H9 (cell line): ENCODE measurements at regions not wholly inside any gene's neighbourhood (a gene's known extent, or its start where the extent isn't known, plus 50 kb on each side); places are given as distances from the start of the nearest gene placed in this dataset.

Source experiments
- DNase-seq: peaks from one replicate; pipeline ENCODE4 v3.0.0-alpha.2; 2017
- H2AFZ ChIP-seq: one replicate; pipeline ENCODE4 v1.6.1; 2013; ENCODE audit warnings: mild to moderate bottlenecking, low read length, control low read depth, moderate library complexity
- H2AK5ac ChIP-seq: 2 replicates; pipeline ENCODE4 v1.6.1; 2013; ENCODE audit warnings: low read length, control low read depth, mixed read lengths; ENCODE audit not compliant: insufficient read length
- H2BK120ac ChIP-seq: one replicate; pipeline ENCODE4 v1.6.1; 2013; ENCODE audit warnings: low read depth, mild to moderate bottlenecking, low read length, control low read depth, inconsistent platforms; ENCODE audit not compliant: poor library complexity, severe bottlenecking
- H2BK12ac ChIP-seq: 2 replicates; pipeline ENCODE4 v1.6.1; 2013; ENCODE audit warnings: low read length, control low read depth, mixed read lengths, low read depth; ENCODE audit not compliant: insufficient read length
- H2BK15ac ChIP-seq: 2 replicates; pipeline ENCODE4 v1.6.1; 2013; ENCODE audit warnings: low read depth, low read length, control low read depth
- H2BK20ac ChIP-seq: one replicate; pipeline ENCODE4 v1.6.1; 2013; ENCODE audit warnings: low read depth, mild to moderate bottlenecking, low read length, control low read depth, inconsistent platforms; ENCODE audit not compliant: poor library complexity, severe bottlenecking
- H2BK5ac ChIP-seq: 2 replicates; pipeline ENCODE4 v1.6.1; 2013; ENCODE audit warnings: low read length, control low read depth, mixed read lengths; ENCODE audit not compliant: insufficient read length
- H3K14ac ChIP-seq: 2 replicates; pipeline ENCODE4 v1.6.1; 2013; ENCODE audit warnings: low read length, control low read depth; ENCODE audit not compliant: insufficient read depth
- H3K18ac ChIP-seq: 2 replicates; pipeline ENCODE4 v1.6.1; 2013; ENCODE audit warnings: low read depth, mild to moderate bottlenecking, mixed read lengths, low read length, control low read depth; ENCODE audit not compliant: insufficient read length
- H3K23ac ChIP-seq: 2 replicates; pipeline ENCODE4 v1.6.1; 2013; ENCODE audit warnings: low read length, control low read depth, mixed read lengths, low read depth; ENCODE audit not compliant: insufficient read length
- H3K23me2 ChIP-seq: 2 replicates; pipeline ENCODE4 v1.6.1; 2013; ENCODE audit warnings: low read depth, mild to moderate bottlenecking, mixed read lengths, low read length, control low read depth; ENCODE audit not compliant: insufficient read length, poor library complexity, severe bottlenecking
- H3K27ac ChIP-seq: 2 replicates; pipeline ENCODE4 v1.5.1; 2013; ENCODE audit warnings: low read length, control low read depth, mixed read lengths, low read depth; ENCODE audit not compliant: insufficient read length
- H3K27me3 ChIP-seq: 2 replicates; pipeline ENCODE4 v1.6.1; 2013; ENCODE audit warnings: low read length, control low read depth, inconsistent platforms; ENCODE audit not compliant: insufficient read depth
- H3K4ac ChIP-seq: 2 replicates; pipeline ENCODE4 v1.6.1; 2013; ENCODE audit warnings: low read depth, mild to moderate bottlenecking, control low read depth, inconsistent platforms, low read length, moderate library complexity
- H3K4me1 ChIP-seq: 2 replicates; pipeline ENCODE4 v1.6.1; 2013; ENCODE audit warnings: low read length, control low read depth, inconsistent platforms; ENCODE audit not compliant: insufficient read depth
- H3K4me2 ChIP-seq: 2 replicates; pipeline ENCODE4 v1.6.1; 2013; ENCODE audit warnings: low read length, control low read depth, mixed read lengths; ENCODE audit not compliant: insufficient read length, insufficient read depth
- H3K56ac ChIP-seq: 2 replicates; pipeline ENCODE4 v1.6.1; 2013; ENCODE audit warnings: low read depth, mild to moderate bottlenecking, mixed read lengths, low read length, control low read depth; ENCODE audit not compliant: insufficient read length
- H3K79me1 ChIP-seq: 2 replicates; pipeline ENCODE4 v1.6.1; 2013; ENCODE audit warnings: low read depth, mild to moderate bottlenecking, moderate library complexity, low read length, control low read depth, inconsistent platforms; ENCODE audit not compliant: insufficient read depth, poor library complexity, severe bottlenecking
- H3K79me2 ChIP-seq: 2 replicates; pipeline ENCODE4 v1.6.1; 2013; ENCODE audit warnings: low read length, control low read depth, inconsistent platforms; ENCODE audit not compliant: insufficient read depth
- H3K9ac ChIP-seq: 2 replicates; pipeline ENCODE4 v1.6.1; 2013; ENCODE audit warnings: low read length, control low read depth, mixed read lengths; ENCODE audit not compliant: insufficient read length; ENCODE audit errors: extremely low read depth
- H3K9me3 ChIP-seq: one replicate; pipeline ENCODE4 v1.6.1; 2013; ENCODE audit warnings: low read depth, low read length, inconsistent platforms; ENCODE audit not compliant: control insufficient read depth
- H3T11ph ChIP-seq: one replicate; pipeline ENCODE4 v1.6.1; 2013; ENCODE audit warnings: mild to moderate bottlenecking, low read length, control low read depth, inconsistent platforms
- H4K20me1 ChIP-seq: one replicate; pipeline ENCODE4 v1.6.1; 2013; ENCODE audit not compliant: control insufficient read depth, insufficient read length, insufficient read depth
- H4K5ac ChIP-seq: 2 replicates; pipeline ENCODE4 v1.6.1; 2013; ENCODE audit warnings: low read depth, mild to moderate bottlenecking, mixed read lengths, low read length, control low read depth; ENCODE audit not compliant: insufficient read length
- H4K8ac ChIP-seq: replicated peaks from 2 replicates; pipeline ENCODE4 v1.6.1; 2013; ENCODE audit warnings: low read length, control low read depth, mixed read lengths, low read depth; ENCODE audit not compliant: insufficient read length
- H4K91ac ChIP-seq: 2 replicates; pipeline ENCODE4 v1.6.1; 2013; ENCODE audit warnings: low read depth, mild to moderate bottlenecking, moderate library complexity, mixed read lengths, low read length, control low read depth; ENCODE audit not compliant: insufficient read length
- H3K27ac Mint-ChIP-seq, 3 experiments: 2 replicates in 2 of 3; 3 replicates in 1 of 3; pipeline ENCODE4 v1.8.0; 2020 to 2021; ENCODE audit warnings: mixed read lengths in 3 of 3, mild to moderate bottlenecking in 1 of 3, moderate library complexity in 1 of 3
- H3K27me3 Mint-ChIP-seq: 2 replicates; pipeline ENCODE4 v1.8.0; 2021; ENCODE audit warnings: low read depth, mild to moderate bottlenecking, moderate library complexity, mixed read lengths
- H3K36me3 Mint-ChIP-seq, 3 experiments: 2 replicates in 2 of 3; 3 replicates in 1 of 3; pipeline ENCODE4 v1.8.0; 2020 to 2021; ENCODE audit warnings: low read depth in 3 of 3, mixed read lengths in 3 of 3; ENCODE audit not compliant: insufficient read depth in 1 of 3
- H3K4me1 Mint-ChIP-seq, 2 experiments: 2 replicates each; pipeline ENCODE4 v1.8.0; 2020; ENCODE audit warnings: mixed read lengths in 2 of 2
- H3K4me3 Mint-ChIP-seq, 2 experiments: 2 replicates in 1 of 2; 3 replicates in 1 of 2; pipeline ENCODE4 v1.8.0; 2020 to 2021; ENCODE audit warnings: mild to moderate bottlenecking in 2 of 2, mixed read lengths in 2 of 2, moderate library complexity in 1 of 2
- H3K9me3 Mint-ChIP-seq, 2 experiments: 2 replicates in 1 of 2; 3 replicates in 1 of 2; pipeline ENCODE4 v1.8.0; 2020; ENCODE audit warnings: mild to moderate bottlenecking in 2 of 2, mixed read lengths in 2 of 2, moderate library complexity in 1 of 2
- WGBS: extraction: QIAGEN DNeasy Blood & Tissue Kit; methylation state at CpG from one replicate; pipeline ENCODE4 v1.1.7; 2013; ENCODE audit warnings: missing lambda C conversion rate, low lambda C conversion rate, mixed read lengths; ENCODE audit not compliant: insufficient read length; ENCODE audit errors: extremely low coverage; 5-methylcytosine and 5-hydroxymethylcytosine counted together
- TF ChIP-seq, protein P1 (sequence below): fragments of 200-600 bp; sonication (generic); conservative IDR thresholded peaks from 3 replicates; pipeline ENCODE4 v1.8.0; 2021; ENCODE audit warnings: antibody characterized with exemption, mild to moderate bottlenecking

DNA sequence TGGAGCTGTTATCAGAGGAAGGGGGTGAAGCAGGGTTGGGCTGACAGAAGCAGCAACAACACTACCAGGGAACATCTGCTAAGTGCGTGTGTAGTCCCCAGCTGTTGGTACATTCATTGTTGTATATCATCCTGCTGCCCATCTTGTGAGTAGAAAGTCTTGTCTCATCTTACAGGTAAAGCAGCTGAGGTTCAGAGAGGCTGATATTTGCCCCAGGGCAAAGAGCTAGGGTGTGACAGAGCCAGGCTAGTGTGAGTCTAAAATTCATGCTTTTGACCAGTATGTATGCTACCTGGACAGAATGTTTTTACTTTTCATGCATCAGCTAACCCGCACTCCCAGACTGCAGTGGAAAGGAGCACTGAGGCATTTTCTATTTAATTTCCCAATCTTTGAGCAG, 221.6 kb downstream of the STK31 start:
- no peak for DNase-seq
- no peak overlapping the region for H3K4me2 ChIP-seq
- no peak overlapping the region for H2AK5ac ChIP-seq
- H4K5ac ChIP-seq, result no peak overlapping the region
- H3K18ac ChIP-seq, result no peak overlapping the region
- H3K79me1 ChIP-seq, result no peaks in the 10 kb centered on the region
- no peak overlapping the region for H4K91ac ChIP-seq
- H2AFZ ChIP-seq, result no peak overlapping the region
- Mint-ChIP-seq H3K4me1 (peaks cover 8% of the 10 kb centered on the region in 2 experiments), H3K9me3 (peaks cover 0 to 9% of the 10 kb centered on the region in 2 experiments; a peak in 3 of 5 replicates), H3K27me3 (peaks cover 1% of the 10 kb centered on the region; the same call in 1 of the 2 replicates), H3K4me3 (no peak overlapping the region), H3K36me3 (no peaks in the 10 kb centered on the region; a peak in 1 of 7 replicates), H3K27ac (no peak overlapping the region)
- no peak overlapping the region for H3T11ph ChIP-seq
- no peak overlapping the region for H2BK12ac ChIP-seq
- no peaks in the 10 kb centered on the region for H3K23me2 ChIP-seq
- no peak overlapping the region for H2BK15ac ChIP-seq
- H3K4ac ChIP-seq, result no peak overlapping the region
- H3K23ac ChIP-seq, result no peak overlapping the region
- H3K9me3 ChIP-seq, result no peaks in the 10 kb centered on the region
- no peaks in the 10 kb centered on the region for H3K4me1 ChIP-seq
- H3K56ac ChIP-seq, result no peak overlapping the region
- no peak overlapping the region for H3K27ac ChIP-seq
- H3K14ac ChIP-seq, result no peak overlapping the region
- WGBS, result no CpG with 5 or more reads among the region's 2 CpGs
- H4K8ac ChIP-seq, result no peak overlapping the region
- no peak overlapping the region for H2BK5ac ChIP-seq
- H2BK120ac ChIP-seq, result no peak overlapping the region
- no peak overlapping the region for H3K9ac ChIP-seq
- H4K20me1 ChIP-seq, result no peaks in the 10 kb centered on the region
- H3K27me3 ChIP-seq, result no peaks in the 10 kb centered on the region
- no peak overlapping the region for H2BK20ac ChIP-seq
- TF ChIP-seq, protein P1, sequence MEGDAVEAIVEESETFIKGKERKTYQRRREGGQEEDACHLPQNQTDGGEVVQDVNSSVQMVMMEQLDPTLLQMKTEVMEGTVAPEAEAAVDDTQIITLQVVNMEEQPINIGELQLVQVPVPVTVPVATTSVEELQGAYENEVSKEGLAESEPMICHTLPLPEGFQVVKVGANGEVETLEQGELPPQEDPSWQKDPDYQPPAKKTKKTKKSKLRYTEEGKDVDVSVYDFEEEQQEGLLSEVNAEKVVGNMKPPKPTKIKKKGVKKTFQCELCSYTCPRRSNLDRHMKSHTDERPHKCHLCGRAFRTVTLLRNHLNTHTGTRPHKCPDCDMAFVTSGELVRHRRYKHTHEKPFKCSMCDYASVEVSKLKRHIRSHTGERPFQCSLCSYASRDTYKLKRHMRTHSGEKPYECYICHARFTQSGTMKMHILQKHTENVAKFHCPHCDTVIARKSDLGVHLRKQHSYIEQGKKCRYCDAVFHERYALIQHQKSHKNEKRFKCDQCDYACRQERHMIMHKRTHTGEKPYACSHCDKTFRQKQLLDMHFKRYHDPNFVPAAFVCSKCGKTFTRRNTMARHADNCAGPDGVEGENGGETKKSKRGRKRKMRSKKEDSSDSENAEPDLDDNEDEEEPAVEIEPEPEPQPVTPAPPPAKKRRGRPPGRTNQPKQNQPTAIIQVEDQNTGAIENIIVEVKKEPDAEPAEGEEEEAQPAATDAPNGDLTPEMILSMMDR, result no peak
- no peaks in the 10 kb centered on the region for H3K79me2 ChIP-seq
